ENCODE measurements at regions not wholly inside any gene's neighbourhood (a gene's known extent, or its start where the extent isn't known, plus 50 kb on each side); places are given as distances from the start of the nearest gene placed in this dataset.
"Not testable (repeated sequence)": the region's sequence is repeated elsewhere in the genome, so short reads cannot be mapped to it uniquely, and the experiment has no call there.

GRCh38 chr6:164996838-164997237 lies 312.6 kb downstream of the C6orf118 start:
- H3K36me3 Mint-ChIP-seq (ENCODE audit: low read depth), result no peaks in the 10 kb centered on the region

GRCh38 chr6:164991573-164991972 lies 317.8 kb downstream of the C6orf118 start:
- H3K4me1 Mint-ChIP-seq, result no peaks in the 10 kb centered on the region
- no peak for DNase-seq
- intact Hi-C loops (cut with micrococcal nuclease), result no loop called here
- H3K27me3 Mint-ChIP-seq, result no peaks in the 10 kb centered on the region
- no peaks in the 10 kb centered on the region for H3K9me3 Mint-ChIP-seq
- H3K27ac Mint-ChIP-seq, result no peak overlapping the region
- H3K4me3 Mint-ChIP-seq, result no peak overlapping the region
- H3K36me3 Mint-ChIP-seq (ENCODE audit: low read depth), result no peaks in the 10 kb centered on the region

More at GRCh38 chr6:164996838-164997237, 312.6 kb downstream of the C6orf118 start:
- intact Hi-C loops (cut with micrococcal nuclease), result no loop called here
- H3K27me3 Mint-ChIP-seq, result no peaks in the 10 kb centered on the region
- no peak overlapping the region for H3K4me3 Mint-ChIP-seq
- no peak overlapping the region for H3K27ac Mint-ChIP-seq
- H3K9me3 Mint-ChIP-seq, result no peaks in the 10 kb centered on the region
- H3K4me1 Mint-ChIP-seq, result no peaks in the 10 kb centered on the region
- no peak for DNase-seq

DNA sequence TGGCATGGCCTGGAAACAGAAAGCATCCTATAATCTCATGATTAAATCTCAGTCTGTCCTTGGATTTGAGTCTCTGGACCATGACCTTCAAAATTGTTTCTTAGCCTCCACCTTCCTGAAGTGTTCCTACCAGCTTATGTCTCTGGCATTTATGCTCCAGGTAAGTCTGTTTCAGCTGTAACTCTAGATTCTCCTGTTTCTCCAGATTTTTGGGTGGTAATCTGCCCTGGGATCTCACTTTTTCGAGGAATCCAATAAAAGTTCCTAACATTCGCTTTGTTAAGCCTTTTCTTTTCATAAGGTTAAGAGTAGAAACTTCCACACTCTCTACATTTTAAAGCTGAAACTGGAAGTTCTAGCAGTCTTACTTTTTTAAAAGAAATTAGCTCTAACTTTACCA lies 318.5 kb downstream of the C6orf118 start:
- Mint-ChIP-seq H3K36me3 (ENCODE audit: low read depth) (no peaks in the 10 kb centered on the region), H3K4me3 (no peak overlapping the region), H3K4me1 (no peaks in the 10 kb centered on the region), H3K27ac (no peak overlapping the region), H3K9me3 (no peaks in the 10 kb centered on the region), H3K27me3 (no peaks in the 10 kb centered on the region)
- no peak for DNase-seq
- intact Hi-C loops (cut with micrococcal nuclease), result no loop called here

DNA sequence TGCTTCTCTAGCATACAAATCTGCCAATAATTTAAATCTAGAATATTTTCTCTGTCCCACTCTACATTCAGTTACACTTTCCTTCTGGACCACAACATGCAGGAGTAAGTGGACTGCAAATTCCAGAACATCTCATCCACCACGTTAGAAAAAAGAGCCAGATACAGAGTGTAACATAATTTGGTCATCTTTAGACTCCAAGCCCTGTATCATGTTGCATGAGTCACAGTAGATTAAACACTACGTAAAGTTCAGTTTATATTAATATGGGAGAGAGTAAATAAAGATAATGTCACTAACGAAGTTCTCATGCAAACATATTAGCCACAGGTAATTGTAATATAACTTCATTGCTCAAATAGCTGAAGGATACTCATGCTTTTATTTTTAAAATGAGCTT lies 327.0 kb downstream of the C6orf118 start:
- intact Hi-C loops (cut with micrococcal nuclease), result no loop called here
- H3K27ac Mint-ChIP-seq, result no peak overlapping the region
- H3K9me3 Mint-ChIP-seq, result no peaks in the 10 kb centered on the region
- no peaks in the 10 kb centered on the region for H3K4me1 Mint-ChIP-seq
- H3K27me3 Mint-ChIP-seq, result no peaks in the 10 kb centered on the region
- no peaks in the 10 kb centered on the region for H3K36me3 Mint-ChIP-seq (ENCODE audit: low read depth)
- no peak for DNase-seq
- H3K4me3 Mint-ChIP-seq, result no peak overlapping the region

DNA sequence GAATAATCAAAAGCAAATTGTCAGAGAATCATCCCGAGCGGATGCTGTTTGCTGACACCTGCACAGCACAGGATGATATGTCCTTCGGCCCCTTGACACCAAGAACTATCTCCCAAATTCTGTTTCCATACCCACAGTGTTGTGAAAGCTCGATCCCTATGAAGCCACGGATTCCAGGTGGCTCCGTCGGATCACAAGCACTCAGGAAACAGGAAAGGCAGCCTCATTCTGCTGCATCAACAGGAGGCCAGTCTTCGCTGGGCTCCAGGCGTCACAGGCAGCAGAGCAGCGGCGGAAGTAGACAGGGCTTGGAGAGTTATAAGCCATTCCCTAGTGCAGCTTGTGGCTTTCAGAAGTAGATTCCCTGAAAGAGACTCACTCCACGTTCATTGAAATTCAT lies 342.3 kb downstream of the C6orf118 start:
- Mint-ChIP-seq H3K4me3 (no peak overlapping the region), H3K36me3 (ENCODE audit: low read depth) (no peaks in the 10 kb centered on the region), H3K9me3 (no peaks in the 10 kb centered on the region), H3K4me1 (no peaks in the 10 kb centered on the region), H3K27me3 (no peaks in the 10 kb centered on the region), H3K27ac (no peak overlapping the region)
- intact Hi-C loops (cut with micrococcal nuclease), result no loop called here
- DNase-seq, result no peak

GRCh38 chr6:164962805-164963204 lies 346.6 kb downstream of the C6orf118 start:
- no peaks in the 10 kb centered on the region for H3K4me1 Mint-ChIP-seq
- intact Hi-C loops (cut with micrococcal nuclease), result no loop called here
- no peak for DNase-seq
- H3K27me3 Mint-ChIP-seq, result no peaks in the 10 kb centered on the region
- H3K9me3 Mint-ChIP-seq, result no peaks in the 10 kb centered on the region
- no peaks in the 10 kb centered on the region for H3K36me3 Mint-ChIP-seq (ENCODE audit: low read depth)
- no peak overlapping the region for H3K27ac Mint-ChIP-seq
- H3K4me3 Mint-ChIP-seq, result no peak overlapping the region

GRCh38 chr6:164947164-164947563 lies 362.2 kb downstream of the C6orf118 start:
- no peak for DNase-seq
- Mint-ChIP-seq H3K27me3 (no peaks in the 10 kb centered on the region), H3K9me3 (no peaks in the 10 kb centered on the region), H3K36me3 (ENCODE audit: low read depth) (no peaks in the 10 kb centered on the region), H3K4me3 (no peak overlapping the region), H3K4me1 (no peaks in the 10 kb centered on the region), H3K27ac (no peak overlapping the region)
- intact Hi-C loops (cut with micrococcal nuclease), result no loop called here

DNA sequence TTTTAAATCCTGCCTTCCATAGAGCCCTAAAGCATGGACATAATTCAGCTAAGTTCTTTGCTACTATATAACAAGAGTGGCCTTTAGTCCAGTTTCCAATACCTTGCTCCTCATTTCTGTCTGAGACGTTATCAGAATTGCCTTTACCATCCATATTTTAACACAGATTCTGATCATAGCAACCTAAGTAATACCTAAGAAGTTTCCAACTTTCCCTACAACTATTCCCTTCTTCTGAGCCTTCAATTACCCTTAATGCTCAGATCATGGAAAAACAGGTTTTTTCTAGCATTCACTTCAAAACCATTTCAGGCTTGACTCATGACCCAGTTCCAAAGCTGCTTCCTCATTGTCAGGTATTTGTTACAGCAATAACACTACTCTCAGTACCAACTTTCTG lies 367.1 kb downstream of the C6orf118 start:
- H3K27me3 Mint-ChIP-seq, result no peaks in the 10 kb centered on the region
- DNase-seq, result no peak
- H3K4me1 Mint-ChIP-seq, result no peaks in the 10 kb centered on the region
- no peaks in the 10 kb centered on the region for H3K9me3 Mint-ChIP-seq
- H3K4me3 Mint-ChIP-seq, result no peak overlapping the region
- intact Hi-C loops (cut with micrococcal nuclease), result no loop called here
- no peaks in the 10 kb centered on the region for H3K36me3 Mint-ChIP-seq (ENCODE audit: low read depth)
- no peak overlapping the region for H3K27ac Mint-ChIP-seq

GRCh38 chr6:164933238-164933794 lies 376.1 kb downstream of the C6orf118 start:
- H3K27ac Mint-ChIP-seq; intact Hi-C loops (cut with micrococcal nuclease); H3K36me3 Mint-ChIP-seq (ENCODE audit: low read depth); H3K4me1 Mint-ChIP-seq; DNase-seq; H3K4me3 Mint-ChIP-seq; H3K9me3 Mint-ChIP-seq; H3K27me3 Mint-ChIP-seq: not testable (repeated sequence)

- H3K4me1 Mint-ChIP-seq, result no peaks in the 10 kb centered on the region
- intact Hi-C loops (cut with micrococcal nuclease), result no loop called here
- H3K27me3 Mint-ChIP-seq, result no peaks in the 10 kb centered on the region
- no peaks in the 10 kb centered on the region for H3K9me3 Mint-ChIP-seq
- DNase-seq, result no peak
- no peaks in the 10 kb centered on the region for H3K36me3 Mint-ChIP-seq (ENCODE audit: low read depth)
- H3K4me3 Mint-ChIP-seq, result no peak overlapping the region
- H3K27ac Mint-ChIP-seq, result no peak overlapping the region
These were observed 379.9 kb downstream of the C6orf118 start for GRCh38 chr6:164929408-164929977.

GRCh38 chr6:164928728-164929407 lies 380.5 kb downstream of the C6orf118 start:
- Mint-ChIP-seq H3K27ac (no peak overlapping the region), H3K27me3 (no peaks in the 10 kb centered on the region), H3K4me1 (no peaks in the 10 kb centered on the region), H3K9me3 (no peaks in the 10 kb centered on the region), H3K4me3 (no peak overlapping the region), H3K36me3 (ENCODE audit: low read depth) (no peaks in the 10 kb centered on the region)
- no peak for DNase-seq
- intact Hi-C loops (cut with micrococcal nuclease), result no loop called here

- H3K27ac Mint-ChIP-seq, result no peak overlapping the region
- intact Hi-C loops (cut with micrococcal nuclease), result no loop called here
- H3K27me3 Mint-ChIP-seq, result no peaks in the 10 kb centered on the region
- no peaks in the 10 kb centered on the region for H3K36me3 Mint-ChIP-seq (ENCODE audit: low read depth)
- no peak overlapping the region for H3K4me3 Mint-ChIP-seq
- H3K9me3 Mint-ChIP-seq, result no peaks in the 10 kb centered on the region
- no peaks in the 10 kb centered on the region for H3K4me1 Mint-ChIP-seq
- no peak for DNase-seq
These were observed 381.2 kb downstream of the C6orf118 start for GRCh38 chr6:164928057-164928727.

GRCh38 chr6:164927288-164928056 lies 381.9 kb downstream of the C6orf118 start:
- DNase-seq, result peak; percentile 82
- no peaks in the 10 kb centered on the region for H3K4me1 Mint-ChIP-seq
- intact Hi-C loops (cut with micrococcal nuclease), result no loop called here
- H3K4me3 Mint-ChIP-seq, result no peak overlapping the region
- no peaks in the 10 kb centered on the region for H3K9me3 Mint-ChIP-seq
- no peak overlapping the region for H3K27ac Mint-ChIP-seq
- H3K36me3 Mint-ChIP-seq (ENCODE audit: low read depth), result no peaks in the 10 kb centered on the region
- H3K27me3 Mint-ChIP-seq, result no peaks in the 10 kb centered on the region

GRCh38 chr6:164926686-164927085 lies 382.7 kb downstream of the C6orf118 start:
- no peaks in the 10 kb centered on the region for H3K9me3 Mint-ChIP-seq
- no peak overlapping the region for H3K4me3 Mint-ChIP-seq
- no peaks in the 10 kb centered on the region for H3K4me1 Mint-ChIP-seq
- no peaks in the 10 kb centered on the region for H3K27me3 Mint-ChIP-seq
- no peak for DNase-seq
- intact Hi-C loops (cut with micrococcal nuclease), result no loop called here
- no peak overlapping the region for H3K27ac Mint-ChIP-seq
- no peaks in the 10 kb centered on the region for H3K36me3 Mint-ChIP-seq (ENCODE audit: low read depth)
